ENCODE measurements at regions not wholly inside any gene's neighbourhood (a gene's known extent, or its start where the extent isn't known, plus 50 kb on each side); places are given as distances from the start of the nearest gene placed in this dataset.

- TF ChIP-seq REST (IDR thresholded peaks at IDR 0.05; ENCODE audit: unreplicated experiment) = no peak
- TF ChIP-seq POLR2AphosphoS5 (IDR thresholded peaks at IDR 0.05; ENCODE audit: low read depth) = no peak
- TF ChIP-seq CTCF (conservative IDR thresholded peaks at IDR 0.05; ENCODE audit: low read depth in 2 of 2) = no peak
- TF ChIP-seq ETS1 (IDR thresholded peaks at IDR 0.05) = no peak
- TF ChIP-seq EZH2 (IDR thresholded peaks at IDR 0.05; ENCODE audit: low read depth, unreplicated experiment) = no peak
- TF ChIP-seq CREB1 (CRISPR knock-in tag; IDR thresholded peaks at IDR 0.05; ENCODE audit: low read depth) = no peak
Measured at GRCh38 chr20:55882910-55883309, 122.4 kb downstream of the CBLN4 start (continued).

- H3K36me3 Mint-ChIP-seq (ENCODE audit: low read depth) = peaks cover 23% of the 10 kb centered on the region
- Histone ChIP-seq H3K4me3 (no peak overlapping the region), H3K79me2 (replicated peaks; ENCODE audit: insufficient read depth) (no peaks in the 10 kb centered on the region), H3K27me3 (ENCODE audit: insufficient read depth) (no peaks in the 10 kb centered on the region), H2AFZ (no peak overlapping the region), H3K4me1 (ENCODE audit: insufficient read depth) (no peaks in the 10 kb centered on the region), H3K36me3 (ENCODE audit: insufficient read depth) (peaks cover 7% of the 10 kb centered on the region; the same call in 1 of the 2 replicates), H3K4me2 (no peak overlapping the region), H3F3A (replicated peaks; ENCODE audit: low read depth) (no peaks in the 10 kb centered on the region), H3K27ac (ENCODE audit: low read depth) (no peak overlapping the region), H3K9me2 (ENCODE audit: insufficient read depth) (no peaks in the 10 kb centered on the region), H4K20me1 (replicated peaks; ENCODE audit: insufficient read depth) (no peaks in the 10 kb centered on the region)
- H3K4me3 Mint-ChIP-seq = no peak overlapping the region
- no peaks in the 10 kb centered on the region for H3K4me1 Mint-ChIP-seq
- H3K27ac Mint-ChIP-seq = no peak overlapping the region
- ATAC-seq = no peak
- no peaks in the 10 kb centered on the region for H3K27me3 Mint-ChIP-seq (ENCODE audit: insufficient read depth, low read depth, poor library complexity)
- H3K9me3 Mint-ChIP-seq = peaks cover 91% of the 10 kb centered on the region
- TF ChIP-seq REST (IDR thresholded peaks at IDR 0.05; ENCODE audit: unreplicated experiment) = no peak
- TF ChIP-seq ZNF114 (CRISPR knock-in tag; IDR thresholded peaks at IDR 0.05) = no peak
- no peak for TF ChIP-seq JUNB (IDR thresholded peaks at IDR 0.05; ENCODE audit: unreplicated experiment)
- no peak for TF ChIP-seq CTCF (conservative IDR thresholded peaks at IDR 0.05; ENCODE audit: low read depth in 2 of 2)
- DNase-seq (ENCODE audit: low spot score) = no peak
Measured at GRCh38 chr20:55882286-55882685, 123.0 kb downstream of the CBLN4 start.

Measured in GM23338 (cell line).